ENCODE measurements at regions not wholly inside any gene's neighbourhood (a gene's known extent, or its start where the extent isn't known, plus 50 kb on each side); places are given as distances from the start of the nearest gene placed in this dataset.

DNA sequence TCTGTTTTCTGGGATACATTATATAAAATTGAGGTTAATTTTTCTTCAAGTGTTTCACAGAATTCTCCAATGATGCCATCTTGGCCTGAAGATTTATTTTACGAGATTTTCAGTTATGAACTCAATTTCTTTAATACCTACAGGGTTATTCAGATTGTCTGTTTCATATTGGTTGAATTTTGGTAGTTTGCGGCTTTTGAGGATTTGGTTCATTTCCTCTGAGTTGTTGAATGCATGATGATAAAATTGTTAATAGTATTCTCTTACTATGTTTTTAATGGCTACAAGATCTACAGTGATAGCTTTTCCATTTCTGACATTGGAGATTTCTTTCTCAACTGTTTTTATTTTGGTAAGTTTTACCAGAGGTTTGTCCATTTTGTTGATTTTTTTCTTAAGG, 63.9 kb upstream of the PTPRG start:
- H2AFZ ChIP-seq: no peak overlapping the region
- H3K27ac ChIP-seq (ENCODE audit: low read depth): no peak overlapping the region
- no peak for DNase-seq (ENCODE audit: low spot score)
- no peak for TF ChIP-seq CREB1 (CRISPR knock-in tag; IDR thresholded peaks at IDR 0.05; ENCODE audit: low read depth)
- TF ChIP-seq ZNF331 (CRISPR knock-in tag; IDR thresholded peaks at IDR 0.05; ENCODE audit: low read depth): no peak
- TF ChIP-seq REST (IDR thresholded peaks at IDR 0.05; ENCODE audit: unreplicated experiment): no peak
- TF ChIP-seq JUNB (IDR thresholded peaks at IDR 0.05; ENCODE audit: unreplicated experiment): no peak
- TF ChIP-seq STAT1 (IDR thresholded peaks at IDR 0.05; ENCODE audit: unreplicated experiment): no peak
- TF ChIP-seq, protein P1, sequence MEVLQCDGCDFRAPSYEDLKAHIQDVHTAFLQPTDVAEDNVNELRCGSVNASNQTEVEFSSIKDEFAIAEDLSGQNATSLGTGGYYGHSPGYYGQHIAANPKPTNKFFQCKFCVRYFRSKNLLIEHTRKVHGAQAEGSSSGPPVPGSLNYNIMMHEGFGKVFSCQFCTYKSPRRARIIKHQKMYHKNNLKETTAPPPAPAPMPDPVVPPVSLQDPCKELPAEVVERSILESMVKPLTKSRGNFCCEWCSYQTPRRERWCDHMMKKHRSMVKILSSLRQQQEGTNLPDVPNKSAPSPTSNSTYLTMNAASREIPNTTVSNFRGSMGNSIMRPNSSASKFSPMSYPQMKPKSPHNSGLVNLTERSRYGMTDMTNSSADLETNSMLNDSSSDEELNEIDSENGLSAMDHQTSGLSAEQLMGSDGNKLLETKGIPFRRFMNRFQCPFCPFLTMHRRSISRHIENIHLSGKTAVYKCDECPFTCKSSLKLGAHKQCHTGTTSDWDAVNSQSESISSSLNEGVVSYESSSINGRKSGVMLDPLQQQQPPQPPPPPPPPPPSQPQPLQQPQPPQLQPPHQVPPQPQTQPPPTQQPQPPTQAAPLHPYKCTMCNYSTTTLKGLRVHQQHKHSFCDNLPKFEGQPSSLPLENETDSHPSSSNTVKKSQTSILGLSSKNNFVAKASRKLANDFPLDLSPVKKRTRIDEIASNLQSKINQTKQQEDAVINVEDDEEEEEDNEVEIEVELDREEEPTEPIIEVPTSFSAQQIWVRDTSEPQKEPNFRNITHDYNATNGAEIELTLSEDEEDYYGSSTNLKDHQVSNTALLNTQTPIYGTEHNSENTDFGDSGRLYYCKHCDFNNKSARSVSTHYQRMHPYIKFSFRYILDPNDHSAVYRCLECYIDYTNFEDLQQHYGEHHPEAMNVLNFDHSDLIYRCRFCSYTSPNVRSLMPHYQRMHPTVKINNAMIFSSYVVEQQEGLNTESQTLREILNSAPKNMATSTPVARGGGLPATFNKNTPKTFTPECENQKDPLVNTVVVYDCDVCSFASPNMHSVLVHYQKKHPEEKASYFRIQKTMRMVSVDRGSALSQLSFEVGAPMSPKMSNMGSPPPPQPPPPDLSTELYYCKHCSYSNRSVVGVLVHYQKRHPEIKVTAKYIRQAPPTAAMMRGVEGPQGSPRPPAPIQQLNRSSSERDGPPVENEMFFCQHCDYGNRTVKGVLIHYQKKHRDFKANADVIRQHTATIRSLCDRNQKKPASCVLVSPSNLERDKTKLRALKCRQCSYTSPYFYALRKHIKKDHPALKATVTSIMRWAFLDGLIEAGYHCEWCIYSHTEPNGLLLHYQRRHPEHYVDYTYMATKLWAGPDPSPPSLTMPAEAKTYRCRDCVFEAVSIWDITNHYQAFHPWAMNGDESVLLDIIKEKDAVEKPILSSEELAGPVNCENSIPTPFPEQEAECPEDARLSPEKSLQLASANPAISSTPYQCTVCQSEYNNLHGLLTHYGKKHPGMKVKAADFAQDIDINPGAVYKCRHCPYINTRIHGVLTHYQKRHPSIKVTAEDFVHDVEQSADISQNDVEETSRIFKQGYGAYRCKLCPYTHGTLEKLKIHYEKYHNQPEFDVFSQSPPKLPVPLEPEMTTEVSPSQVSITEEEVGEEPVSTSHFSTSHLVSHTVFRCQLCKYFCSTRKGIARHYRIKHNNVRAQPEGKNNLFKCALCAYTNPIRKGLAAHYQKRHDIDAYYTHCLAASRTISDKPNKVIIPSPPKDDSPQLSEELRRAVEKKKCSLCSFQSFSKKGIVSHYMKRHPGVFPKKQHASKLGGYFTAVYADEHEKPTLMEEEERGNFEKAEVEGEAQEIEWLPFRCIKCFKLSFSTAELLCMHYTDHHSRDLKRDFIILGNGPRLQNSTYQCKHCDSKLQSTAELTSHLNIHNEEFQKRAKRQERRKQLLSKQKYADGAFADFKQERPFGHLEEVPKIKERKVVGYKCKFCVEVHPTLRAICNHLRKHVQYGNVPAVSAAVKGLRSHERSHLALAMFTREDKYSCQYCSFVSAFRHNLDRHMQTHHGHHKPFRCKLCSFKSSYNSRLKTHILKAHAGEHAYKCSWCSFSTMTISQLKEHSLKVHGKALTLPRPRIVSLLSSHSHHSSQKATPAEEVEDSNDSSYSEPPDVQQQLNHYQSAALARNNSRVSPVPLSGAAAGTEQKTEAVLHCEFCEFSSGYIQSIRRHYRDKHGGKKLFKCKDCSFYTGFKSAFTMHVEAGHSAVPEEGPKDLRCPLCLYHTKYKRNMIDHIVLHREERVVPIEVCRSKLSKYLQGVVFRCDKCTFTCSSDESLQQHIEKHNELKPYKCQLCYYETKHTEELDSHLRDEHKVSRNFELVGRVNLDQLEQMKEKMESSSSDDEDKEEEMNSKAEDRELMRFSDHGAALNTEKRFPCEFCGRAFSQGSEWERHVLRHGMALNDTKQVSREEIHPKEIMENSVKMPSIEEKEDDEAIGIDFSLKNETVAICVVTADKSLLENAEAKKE (CRISPR knock-in tag; IDR thresholded peaks at IDR 0.05): no peak
- no peak for TF ChIP-seq EZH2phosphoT487 (IDR thresholded peaks at IDR 0.05; ENCODE audit: unreplicated experiment)
- no peak for TF ChIP-seq EZH2 (IDR thresholded peaks at IDR 0.05; ENCODE audit: low read depth, unreplicated experiment)
- H3K4me3 Mint-ChIP-seq: no peak overlapping the region
- no peaks in the 10 kb centered on the region for H3K27me3 Mint-ChIP-seq (ENCODE audit: insufficient read depth, low read depth, poor library complexity)
- no peak for ATAC-seq
- H3K79me2 ChIP-seq (replicated peaks; ENCODE audit: insufficient read depth): no peaks in the 10 kb centered on the region
- no peaks in the 10 kb centered on the region for H4K20me1 ChIP-seq (replicated peaks; ENCODE audit: insufficient read depth)
- no peak overlapping the region for H3K4me2 ChIP-seq
- H3K27me3 ChIP-seq (ENCODE audit: insufficient read depth): no peaks in the 10 kb centered on the region
- H3F3A ChIP-seq (replicated peaks; ENCODE audit: low read depth): no peaks in the 10 kb centered on the region
- H3K4me3 ChIP-seq: no peak overlapping the region
- H3K9me3 Mint-ChIP-seq: 0 out of 3 replicates have a peak, but pooled peaks cover 5% of the 10 kb centered on the region
- H3K36me3 Mint-ChIP-seq (ENCODE audit: low read depth): no peaks in the 10 kb centered on the region
- H3K4me1 Mint-ChIP-seq: no peaks in the 10 kb centered on the region
- no peak overlapping the region for H3K27ac Mint-ChIP-seq
- peaks cover 4% of the 10 kb centered on the region; the same call in 1 of the 2 replicates for H3K9me2 ChIP-seq (ENCODE audit: insufficient read depth)
- no peaks in the 10 kb centered on the region for H3K36me3 ChIP-seq (ENCODE audit: insufficient read depth)
- H3K4me1 ChIP-seq (ENCODE audit: insufficient read depth): no peaks in the 10 kb centered on the region
